A549 (cell line): ENCODE measurements at regions not wholly inside any gene's neighbourhood (a gene's known extent, or its start where the extent isn't known, plus 50 kb on each side); places are given as distances from the start of the nearest gene placed in this dataset.

Experiments used
- ESRRA ChIP-seq: fragments of 150-350 bp; IDR thresholded peaks from 2 replicates; pipeline ENCODE4 v1.6.1; 2014; ENCODE audit warnings: mild to moderate bottlenecking, low read length, borderline replicate concordance
- HDAC2 ChIP-seq: fragments of 200-600 bp; sonication (generic); IDR thresholded peaks from 2 replicates; pipeline ENCODE4 v1.6.1; 2016
- PHF8 ChIP-seq: fragments of 200-600 bp; sonication (generic); IDR thresholded peaks from 2 replicates; pipeline ENCODE4 v1.6.1; 2016; ENCODE audit warnings: low read depth, mild to moderate bottlenecking, antibody characterized with exemption, moderate library complexity, borderline replicate concordance
- POLR2A ChIP-seq: IDR thresholded peaks from 2 replicates; pipeline ENCODE4 v1.6.1; 2012; ENCODE audit warnings: mild to moderate bottlenecking, low read length
- RAD21 ChIP-seq, 2 experiments: fragments of >200 bp in 1 of 2; sonication (Bioruptor Twin) in 1 of 2; formaldehyde crosslinking in 1 of 2; IDR thresholded peaks in 1 of 2; conservative IDR thresholded peaks in 1 of 2; 2 replicates in 1 of 2; 3 replicates in 1 of 2; pipeline ENCODE4 v1.6.1; 2012 to 2018; ENCODE audit warnings: inconsistent platforms in 1 of 2
- ZNF302 ChIP-seq: fragments of 250-450 bp; sonication (Bioruptor Pico); IDR thresholded peaks from 2 replicates; pipeline ENCODE4 v1.9.0; 2021; ENCODE audit warnings: inconsistent platforms, mild to moderate bottlenecking, moderate library complexity
- TF ChIP-seq, protein P1 (sequence below): fragments of 450-650 bp; IDR thresholded peaks from 2 replicates; pipeline ENCODE4 v1.6.1; 2014; ENCODE audit warnings: antibody characterized with exemption
- TF ChIP-seq, protein P2 (sequence below): fragments of 250-450 bp; sonication (Bioruptor Pico); IDR thresholded peaks from 2 replicates; pipeline ENCODE4 v1.5.0; 2021; ENCODE audit warnings: mild to moderate bottlenecking, moderate library complexity, borderline replicate concordance
- TF ChIP-seq, protein P3 (sequence below): fragments of >200 bp; sonication (Bioruptor Twin); formaldehyde crosslinking; IDR thresholded peaks from 3 replicates; pipeline ENCODE4 v1.5.1; 2016
- TF ChIP-seq, protein P4 (sequence below): fragments of 200-600 bp; sonication (generic); IDR thresholded peaks from 2 replicates; pipeline ENCODE4 v1.6.1; 2016; ENCODE audit warnings: antibody characterized with exemption, mild to moderate bottlenecking, moderate library complexity
- TF ChIP-seq, protein P5 (sequence below): fragments of >200 bp; sonication (Bioruptor Twin); formaldehyde crosslinking; IDR thresholded peaks from 3 replicates; pipeline ENCODE4 v1.6.1; 2016

DNA sequence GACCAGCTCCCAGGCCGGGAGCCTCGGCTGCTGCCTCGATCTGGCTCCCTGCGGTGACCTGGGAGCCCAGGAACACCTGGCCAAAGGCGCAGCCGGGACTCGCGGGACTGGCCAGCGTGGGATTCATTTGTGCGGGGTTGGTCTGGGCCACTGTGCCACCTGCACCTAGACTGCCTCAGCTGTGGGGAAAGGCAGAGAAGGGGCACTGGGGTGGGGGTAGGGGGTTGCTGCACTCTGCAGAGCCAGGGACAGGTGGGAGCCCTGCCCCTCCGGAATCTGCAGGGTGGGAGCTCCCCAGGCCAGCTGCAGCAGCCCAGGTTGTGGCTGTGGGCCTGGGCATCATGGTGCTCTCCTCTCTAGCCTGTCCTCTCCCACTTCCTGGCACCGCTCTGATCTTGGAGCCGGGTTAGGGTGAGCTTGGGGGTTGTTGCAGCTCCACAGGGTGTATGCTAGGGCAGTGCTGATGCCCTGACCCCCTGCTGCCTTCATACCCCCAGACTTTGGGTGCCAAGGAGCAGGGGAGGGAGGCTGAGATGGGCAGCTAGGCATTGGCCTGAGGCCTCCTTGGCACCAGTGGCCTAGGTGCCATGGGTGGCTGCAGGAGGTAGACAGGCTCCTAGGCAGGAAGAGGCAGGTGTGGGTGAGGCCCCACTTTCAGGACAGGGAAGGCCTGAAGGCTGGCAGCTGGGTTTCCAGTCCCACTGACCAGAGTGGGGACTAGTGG, 57.5 kb upstream of the ETV3 start:
- no peak for TF ChIP-seq POLR2A
- no peak for TF ChIP-seq RAD21 (conservative IDR thresholded peaks at IDR 0.05 in 1 of 2, IDR thresholded peaks at IDR 0.05 in 1 of 2)
- TF ChIP-seq, protein P1, sequence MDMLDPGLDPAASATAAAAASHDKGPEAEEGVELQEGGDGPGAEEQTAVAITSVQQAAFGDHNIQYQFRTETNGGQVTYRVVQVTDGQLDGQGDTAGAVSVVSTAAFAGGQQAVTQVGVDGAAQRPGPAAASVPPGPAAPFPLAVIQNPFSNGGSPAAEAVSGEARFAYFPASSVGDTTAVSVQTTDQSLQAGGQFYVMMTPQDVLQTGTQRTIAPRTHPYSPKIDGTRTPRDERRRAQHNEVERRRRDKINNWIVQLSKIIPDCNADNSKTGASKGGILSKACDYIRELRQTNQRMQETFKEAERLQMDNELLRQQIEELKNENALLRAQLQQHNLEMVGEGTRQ, result no peak
- no peak for TF ChIP-seq PHF8
- TF ChIP-seq, protein P2, sequence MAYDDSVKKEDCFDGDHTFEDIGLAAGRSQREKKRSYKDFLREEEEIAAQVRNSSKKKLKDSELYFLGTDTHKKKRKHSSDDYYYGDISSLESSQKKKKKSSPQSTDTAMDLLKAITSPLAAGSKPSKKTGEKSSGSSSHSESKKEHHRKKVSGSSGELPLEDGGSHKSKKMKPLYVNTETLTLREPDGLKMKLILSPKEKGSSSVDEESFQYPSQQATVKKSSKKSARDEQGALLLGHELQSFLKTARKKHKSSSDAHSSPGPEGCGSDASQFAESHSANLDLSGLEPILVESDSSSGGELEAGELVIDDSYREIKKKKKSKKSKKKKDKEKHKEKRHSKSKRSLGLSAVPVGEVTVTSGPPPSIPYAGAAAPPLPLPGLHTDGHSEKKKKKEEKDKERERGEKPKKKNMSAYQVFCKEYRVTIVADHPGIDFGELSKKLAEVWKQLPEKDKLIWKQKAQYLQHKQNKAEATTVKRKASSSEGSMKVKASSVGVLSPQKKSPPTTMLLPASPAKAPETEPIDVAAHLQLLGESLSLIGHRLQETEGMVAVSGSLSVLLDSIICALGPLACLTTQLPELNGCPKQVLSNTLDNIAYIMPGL (CRISPR knock-in tag), result no peak
- TF ChIP-seq ESRRA, result no peak
- TF ChIP-seq, protein P3, sequence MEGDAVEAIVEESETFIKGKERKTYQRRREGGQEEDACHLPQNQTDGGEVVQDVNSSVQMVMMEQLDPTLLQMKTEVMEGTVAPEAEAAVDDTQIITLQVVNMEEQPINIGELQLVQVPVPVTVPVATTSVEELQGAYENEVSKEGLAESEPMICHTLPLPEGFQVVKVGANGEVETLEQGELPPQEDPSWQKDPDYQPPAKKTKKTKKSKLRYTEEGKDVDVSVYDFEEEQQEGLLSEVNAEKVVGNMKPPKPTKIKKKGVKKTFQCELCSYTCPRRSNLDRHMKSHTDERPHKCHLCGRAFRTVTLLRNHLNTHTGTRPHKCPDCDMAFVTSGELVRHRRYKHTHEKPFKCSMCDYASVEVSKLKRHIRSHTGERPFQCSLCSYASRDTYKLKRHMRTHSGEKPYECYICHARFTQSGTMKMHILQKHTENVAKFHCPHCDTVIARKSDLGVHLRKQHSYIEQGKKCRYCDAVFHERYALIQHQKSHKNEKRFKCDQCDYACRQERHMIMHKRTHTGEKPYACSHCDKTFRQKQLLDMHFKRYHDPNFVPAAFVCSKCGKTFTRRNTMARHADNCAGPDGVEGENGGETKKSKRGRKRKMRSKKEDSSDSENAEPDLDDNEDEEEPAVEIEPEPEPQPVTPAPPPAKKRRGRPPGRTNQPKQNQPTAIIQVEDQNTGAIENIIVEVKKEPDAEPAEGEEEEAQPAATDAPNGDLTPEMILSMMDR, result no peak
- TF ChIP-seq, protein P4, sequence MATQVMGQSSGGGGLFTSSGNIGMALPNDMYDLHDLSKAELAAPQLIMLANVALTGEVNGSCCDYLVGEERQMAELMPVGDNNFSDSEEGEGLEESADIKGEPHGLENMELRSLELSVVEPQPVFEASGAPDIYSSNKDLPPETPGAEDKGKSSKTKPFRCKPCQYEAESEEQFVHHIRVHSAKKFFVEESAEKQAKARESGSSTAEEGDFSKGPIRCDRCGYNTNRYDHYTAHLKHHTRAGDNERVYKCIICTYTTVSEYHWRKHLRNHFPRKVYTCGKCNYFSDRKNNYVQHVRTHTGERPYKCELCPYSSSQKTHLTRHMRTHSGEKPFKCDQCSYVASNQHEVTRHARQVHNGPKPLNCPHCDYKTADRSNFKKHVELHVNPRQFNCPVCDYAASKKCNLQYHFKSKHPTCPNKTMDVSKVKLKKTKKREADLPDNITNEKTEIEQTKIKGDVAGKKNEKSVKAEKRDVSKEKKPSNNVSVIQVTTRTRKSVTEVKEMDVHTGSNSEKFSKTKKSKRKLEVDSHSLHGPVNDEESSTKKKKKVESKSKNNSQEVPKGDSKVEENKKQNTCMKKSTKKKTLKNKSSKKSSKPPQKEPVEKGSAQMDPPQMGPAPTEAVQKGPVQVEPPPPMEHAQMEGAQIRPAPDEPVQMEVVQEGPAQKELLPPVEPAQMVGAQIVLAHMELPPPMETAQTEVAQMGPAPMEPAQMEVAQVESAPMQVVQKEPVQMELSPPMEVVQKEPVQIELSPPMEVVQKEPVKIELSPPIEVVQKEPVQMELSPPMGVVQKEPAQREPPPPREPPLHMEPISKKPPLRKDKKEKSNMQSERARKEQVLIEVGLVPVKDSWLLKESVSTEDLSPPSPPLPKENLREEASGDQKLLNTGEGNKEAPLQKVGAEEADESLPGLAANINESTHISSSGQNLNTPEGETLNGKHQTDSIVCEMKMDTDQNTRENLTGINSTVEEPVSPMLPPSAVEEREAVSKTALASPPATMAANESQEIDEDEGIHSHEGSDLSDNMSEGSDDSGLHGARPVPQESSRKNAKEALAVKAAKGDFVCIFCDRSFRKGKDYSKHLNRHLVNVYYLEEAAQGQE, result no peak
- TF ChIP-seq ZNF302 (CRISPR knock-in tag), result no peak
- TF ChIP-seq HDAC2, result no peak
- TF ChIP-seq, protein P5, sequence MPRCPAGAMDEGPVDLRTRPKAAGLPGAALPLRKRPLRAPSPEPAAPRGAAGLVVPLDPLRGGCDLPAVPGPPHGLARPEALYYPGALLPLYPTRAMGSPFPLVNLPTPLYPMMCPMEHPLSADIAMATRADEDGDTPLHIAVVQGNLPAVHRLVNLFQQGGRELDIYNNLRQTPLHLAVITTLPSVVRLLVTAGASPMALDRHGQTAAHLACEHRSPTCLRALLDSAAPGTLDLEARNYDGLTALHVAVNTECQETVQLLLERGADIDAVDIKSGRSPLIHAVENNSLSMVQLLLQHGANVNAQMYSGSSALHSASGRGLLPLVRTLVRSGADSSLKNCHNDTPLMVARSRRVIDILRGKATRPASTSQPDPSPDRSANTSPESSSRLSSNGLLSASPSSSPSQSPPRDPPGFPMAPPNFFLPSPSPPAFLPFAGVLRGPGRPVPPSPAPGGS, result no peak
